ENCODE measurements at regions not wholly inside any gene's neighbourhood (a gene's known extent, or its start where the extent isn't known, plus 50 kb on each side); places are given as distances from the start of the nearest gene placed in this dataset.

DNA sequence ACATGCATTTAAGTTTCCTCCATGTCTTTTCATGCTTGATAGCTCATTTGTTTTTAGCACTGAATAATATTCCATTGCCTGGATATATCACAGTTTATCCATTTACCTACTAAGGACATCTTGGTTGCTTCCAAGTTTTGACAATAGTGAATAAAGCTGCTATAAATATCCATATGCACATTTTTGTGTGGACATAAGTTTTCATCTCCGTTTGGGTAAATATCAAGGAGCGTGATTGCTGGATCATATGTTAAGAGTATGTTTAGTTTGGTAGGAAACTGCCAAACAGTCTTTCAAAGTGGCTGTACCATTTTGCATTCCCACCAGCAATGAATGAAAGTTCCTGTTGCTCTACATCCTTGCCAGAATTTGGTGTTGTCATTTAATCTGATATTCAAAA, 172.5 kb downstream of the DHX15 start:
- no peak for TF ChIP-seq POLR2A (IDR thresholded peaks at IDR 0.05)
- TF ChIP-seq, protein P1, sequence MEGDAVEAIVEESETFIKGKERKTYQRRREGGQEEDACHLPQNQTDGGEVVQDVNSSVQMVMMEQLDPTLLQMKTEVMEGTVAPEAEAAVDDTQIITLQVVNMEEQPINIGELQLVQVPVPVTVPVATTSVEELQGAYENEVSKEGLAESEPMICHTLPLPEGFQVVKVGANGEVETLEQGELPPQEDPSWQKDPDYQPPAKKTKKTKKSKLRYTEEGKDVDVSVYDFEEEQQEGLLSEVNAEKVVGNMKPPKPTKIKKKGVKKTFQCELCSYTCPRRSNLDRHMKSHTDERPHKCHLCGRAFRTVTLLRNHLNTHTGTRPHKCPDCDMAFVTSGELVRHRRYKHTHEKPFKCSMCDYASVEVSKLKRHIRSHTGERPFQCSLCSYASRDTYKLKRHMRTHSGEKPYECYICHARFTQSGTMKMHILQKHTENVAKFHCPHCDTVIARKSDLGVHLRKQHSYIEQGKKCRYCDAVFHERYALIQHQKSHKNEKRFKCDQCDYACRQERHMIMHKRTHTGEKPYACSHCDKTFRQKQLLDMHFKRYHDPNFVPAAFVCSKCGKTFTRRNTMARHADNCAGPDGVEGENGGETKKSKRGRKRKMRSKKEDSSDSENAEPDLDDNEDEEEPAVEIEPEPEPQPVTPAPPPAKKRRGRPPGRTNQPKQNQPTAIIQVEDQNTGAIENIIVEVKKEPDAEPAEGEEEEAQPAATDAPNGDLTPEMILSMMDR (IDR thresholded peaks at IDR 0.05), result no peak
